Neural crest cell (in vitro differentiated cells): ENCODE measurements at regions not wholly inside any gene's neighbourhood (a gene's known extent, or its start where the extent isn't known, plus 50 kb on each side); places are given as distances from the start of the nearest gene placed in this dataset.

Experiments
- DNase-seq: peaks from one replicate; pipeline ENCODE4 v3.0.0; 2021; ENCODE audit warnings: low read depth, mixed read lengths, low spot score
- H3K27ac Mint-ChIP-seq: one replicate; pipeline ENCODE4 v1.8.0; 2021; ENCODE audit warnings: mild to moderate bottlenecking, mixed read lengths; ENCODE audit not compliant: unreplicated experiment
- H3K27me3 Mint-ChIP-seq: 2 replicates; pipeline ENCODE4 v1.8.0; 2021; ENCODE audit warnings: low read depth, mild to moderate bottlenecking, mixed read lengths
- H3K36me3 Mint-ChIP-seq: 2 replicates; pipeline ENCODE4 v1.8.0; 2021; ENCODE audit warnings: low read depth, mild to moderate bottlenecking, mixed read lengths
- H3K4me1 Mint-ChIP-seq: 2 replicates; pipeline ENCODE4 v1.8.0; 2021; ENCODE audit warnings: mixed read lengths
- H3K4me3 Mint-ChIP-seq: one replicate; pipeline ENCODE4 v1.8.0; 2021; ENCODE audit warnings: mild to moderate bottlenecking, mixed read lengths
- H3K9me3 Mint-ChIP-seq: 2 replicates; pipeline ENCODE4 v1.8.0; 2021; ENCODE audit warnings: mixed read lengths
- TF ChIP-seq, protein P1 (sequence below): fragments of 200-600 bp; sonication (generic); conservative IDR thresholded peaks from 2 replicates; pipeline ENCODE4 v1.5.0; 2021; ENCODE audit warnings: antibody characterized with exemption, mild to moderate bottlenecking

DNA sequence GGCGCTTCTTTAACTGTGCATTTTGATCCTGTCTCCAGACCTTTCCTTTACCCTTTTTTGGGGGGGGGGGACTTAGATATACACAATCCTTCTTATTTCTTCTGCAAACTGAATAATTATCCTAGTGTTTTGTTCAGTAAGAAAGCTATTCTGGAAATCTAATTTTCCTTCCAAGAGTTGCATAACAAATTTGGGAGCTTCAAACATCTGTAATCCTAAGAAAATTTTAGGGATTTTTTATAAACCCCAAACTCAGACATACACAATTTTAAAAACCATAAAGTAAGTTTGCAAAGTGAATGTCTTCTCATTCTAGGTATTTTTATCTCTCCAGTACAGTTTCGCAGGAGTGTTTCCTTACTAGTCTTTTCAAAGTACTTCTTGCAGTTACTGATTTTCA lies 182.7 kb upstream of the E2F7 start:
- H3K36me3 Mint-ChIP-seq = no peaks in the 10 kb centered on the region
- no peak overlapping the region for H3K4me3 Mint-ChIP-seq
- H3K27me3 Mint-ChIP-seq = no peaks in the 10 kb centered on the region
- no peak for DNase-seq
- TF ChIP-seq, protein P1, sequence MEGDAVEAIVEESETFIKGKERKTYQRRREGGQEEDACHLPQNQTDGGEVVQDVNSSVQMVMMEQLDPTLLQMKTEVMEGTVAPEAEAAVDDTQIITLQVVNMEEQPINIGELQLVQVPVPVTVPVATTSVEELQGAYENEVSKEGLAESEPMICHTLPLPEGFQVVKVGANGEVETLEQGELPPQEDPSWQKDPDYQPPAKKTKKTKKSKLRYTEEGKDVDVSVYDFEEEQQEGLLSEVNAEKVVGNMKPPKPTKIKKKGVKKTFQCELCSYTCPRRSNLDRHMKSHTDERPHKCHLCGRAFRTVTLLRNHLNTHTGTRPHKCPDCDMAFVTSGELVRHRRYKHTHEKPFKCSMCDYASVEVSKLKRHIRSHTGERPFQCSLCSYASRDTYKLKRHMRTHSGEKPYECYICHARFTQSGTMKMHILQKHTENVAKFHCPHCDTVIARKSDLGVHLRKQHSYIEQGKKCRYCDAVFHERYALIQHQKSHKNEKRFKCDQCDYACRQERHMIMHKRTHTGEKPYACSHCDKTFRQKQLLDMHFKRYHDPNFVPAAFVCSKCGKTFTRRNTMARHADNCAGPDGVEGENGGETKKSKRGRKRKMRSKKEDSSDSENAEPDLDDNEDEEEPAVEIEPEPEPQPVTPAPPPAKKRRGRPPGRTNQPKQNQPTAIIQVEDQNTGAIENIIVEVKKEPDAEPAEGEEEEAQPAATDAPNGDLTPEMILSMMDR = no peak
- H3K4me1 Mint-ChIP-seq = no peaks in the 10 kb centered on the region
- no peak overlapping the region for H3K27ac Mint-ChIP-seq
- no peaks in the 10 kb centered on the region for H3K9me3 Mint-ChIP-seq

DNA sequence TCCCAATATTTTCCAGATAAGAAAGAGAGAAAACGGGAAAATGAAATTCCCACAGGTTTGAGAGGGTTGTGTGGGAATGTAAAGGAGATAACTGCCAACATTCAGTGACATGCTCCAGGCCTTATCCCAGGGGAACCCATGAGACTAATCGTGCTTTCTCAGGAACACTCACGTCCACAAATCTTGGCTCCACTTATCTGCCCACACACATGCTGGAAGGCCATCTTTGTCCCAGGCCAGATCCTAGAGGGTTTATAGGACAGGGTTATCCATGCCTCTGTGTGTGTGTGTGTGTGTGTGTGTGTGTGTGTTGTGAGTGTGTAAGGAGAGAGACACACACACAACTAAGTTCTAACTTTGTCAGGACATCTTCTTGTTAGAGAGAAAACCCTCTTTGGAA lies 182.2 kb upstream of the E2F7 start:
- Mint-ChIP-seq H3K27me3 (no peaks in the 10 kb centered on the region), H3K27ac (no peak overlapping the region), H3K9me3 (no peaks in the 10 kb centered on the region), H3K4me3 (no peak overlapping the region), H3K36me3 (no peaks in the 10 kb centered on the region), H3K4me1 (no peaks in the 10 kb centered on the region)
- DNase-seq = no peak
- TF ChIP-seq, protein P1 = no peak

GRCh38 chr12:77243345-77243744 lies 178.0 kb upstream of the E2F7 start:
- Mint-ChIP-seq H3K27ac (no peak overlapping the region), H3K9me3 (no peaks in the 10 kb centered on the region), H3K27me3 (no peaks in the 10 kb centered on the region), H3K4me1 (peaks cover 7% of the 10 kb centered on the region), H3K36me3 (no peaks in the 10 kb centered on the region), H3K4me3 (no peak overlapping the region)
- TF ChIP-seq, protein P1 = no peak
- DNase-seq = no peak

DNA sequence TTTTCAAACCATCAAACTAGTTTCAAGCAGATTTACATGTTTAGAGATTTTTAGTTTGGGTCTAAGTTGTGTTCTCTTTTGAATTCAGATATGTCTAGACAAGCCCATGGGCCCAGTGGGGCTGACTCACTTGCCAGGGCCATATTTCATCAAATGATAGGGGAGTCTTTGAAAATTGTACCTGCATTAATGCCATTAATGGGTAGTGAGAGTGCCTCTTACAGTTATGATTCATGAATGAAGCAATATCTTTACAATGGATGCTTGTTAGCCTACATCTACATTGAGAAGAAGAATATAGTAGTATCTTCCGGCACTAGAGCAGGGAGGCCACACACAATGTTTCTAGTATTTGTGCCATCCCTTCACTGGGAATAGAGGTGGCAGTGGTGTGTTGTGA lies 174.2 kb upstream of the E2F7 start:
- H3K27ac Mint-ChIP-seq = no peak overlapping the region
- TF ChIP-seq, protein P1 = no peak
- H3K9me3 Mint-ChIP-seq = no peaks in the 10 kb centered on the region
- no peaks in the 10 kb centered on the region for H3K36me3 Mint-ChIP-seq
- no peak for DNase-seq
- peaks cover 11% of the 10 kb centered on the region for H3K4me1 Mint-ChIP-seq
- no peaks in the 10 kb centered on the region for H3K27me3 Mint-ChIP-seq
- no peak overlapping the region for H3K4me3 Mint-ChIP-seq

DNA sequence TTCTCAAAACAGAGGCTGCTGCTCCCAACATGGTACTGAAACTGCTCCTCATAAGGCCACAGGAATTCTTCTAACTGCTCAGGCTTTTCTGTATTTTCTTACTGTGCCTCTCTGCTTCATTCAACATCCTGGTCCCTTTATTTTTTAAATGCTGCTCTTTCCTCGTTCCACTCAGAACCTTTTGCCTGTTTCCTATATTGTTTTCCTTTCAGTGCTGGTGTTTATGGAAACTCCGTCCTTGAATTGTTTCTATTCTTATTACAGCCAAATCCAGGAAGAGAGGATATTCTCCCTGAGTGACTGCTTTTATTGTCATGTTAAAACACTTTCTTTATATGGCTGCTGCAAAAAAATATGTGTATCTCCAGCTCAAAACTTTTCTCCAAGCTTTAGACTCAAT lies 173.0 kb upstream of the E2F7 start:
- Mint-ChIP-seq H3K9me3 (no peaks in the 10 kb centered on the region), H3K4me1 (peaks cover 11% of the 10 kb centered on the region), H3K4me3 (no peak overlapping the region), H3K36me3 (no peaks in the 10 kb centered on the region), H3K27me3 (peaks cover 2% of the 10 kb centered on the region), H3K27ac (no peak overlapping the region)
- no peak for DNase-seq
- TF ChIP-seq, protein P1 = no peak

- Mint-ChIP-seq H3K27ac (no peak overlapping the region), H3K9me3 (no peaks in the 10 kb centered on the region)
Measured at GRCh38 chr12:77237896-77238295, 172.5 kb upstream of the E2F7 start.

More at GRCh38 chr12:77237896-77238295, 172.5 kb upstream of the E2F7 start:
- H3K36me3 Mint-ChIP-seq = no peaks in the 10 kb centered on the region
- no peak for DNase-seq
- H3K4me1 Mint-ChIP-seq = peaks cover 11% of the 10 kb centered on the region
- TF ChIP-seq, protein P1 = no peak
- peaks cover 2% of the 10 kb centered on the region for H3K27me3 Mint-ChIP-seq
- no peak overlapping the region for H3K4me3 Mint-ChIP-seq
